ENCODE measurements at regions not wholly inside any gene's neighbourhood (a gene's known extent, or its start where the extent isn't known, plus 50 kb on each side); places are given as distances from the start of the nearest gene placed in this dataset.

- Histone ChIP-seq H3K27me3 (no peaks in the 10 kb centered on the region), H3K9me3 (no peaks in the 10 kb centered on the region), H3K4me1 (no peaks in the 10 kb centered on the region), H3K4me3 (no peak overlapping the region), H3K36me3 (no peaks in the 10 kb centered on the region), H3K27ac (no peak overlapping the region)
- intact Hi-C loops (cut with DNase I) = no loop called here
- ATAC-seq = no peak
- WGBS, 2 donors = 93% methylated on average over 3 of the region's 3 CpGs
- no peak for TF ChIP-seq CTCF (IDR thresholded peaks at IDR 0.05)
- no peak for DNase-seq
Observed at GRCh38 chr6:14786455-14786854, 459.4 kb upstream of the JARID2 start.

GRCh38 chr6:14787250-14787649, 458.6 kb upstream of the JARID2 start:
- no peak for DNase-seq
- H3K36me3 ChIP-seq = no peaks in the 10 kb centered on the region
- H3K9me3 ChIP-seq = no peaks in the 10 kb centered on the region
- TF ChIP-seq CTCF (IDR thresholded peaks at IDR 0.05) = no peak
- H3K27ac ChIP-seq = no peak overlapping the region
- 95 to 96% methylated on average over 2 of the region's 2 CpGs for WGBS, 2 donors
- H3K4me1 ChIP-seq = no peaks in the 10 kb centered on the region
- intact Hi-C loops (cut with DNase I) = no loop called here
- no peak for ATAC-seq
- H3K27me3 ChIP-seq = no peaks in the 10 kb centered on the region
- H3K4me3 ChIP-seq = no peak overlapping the region

DNA sequence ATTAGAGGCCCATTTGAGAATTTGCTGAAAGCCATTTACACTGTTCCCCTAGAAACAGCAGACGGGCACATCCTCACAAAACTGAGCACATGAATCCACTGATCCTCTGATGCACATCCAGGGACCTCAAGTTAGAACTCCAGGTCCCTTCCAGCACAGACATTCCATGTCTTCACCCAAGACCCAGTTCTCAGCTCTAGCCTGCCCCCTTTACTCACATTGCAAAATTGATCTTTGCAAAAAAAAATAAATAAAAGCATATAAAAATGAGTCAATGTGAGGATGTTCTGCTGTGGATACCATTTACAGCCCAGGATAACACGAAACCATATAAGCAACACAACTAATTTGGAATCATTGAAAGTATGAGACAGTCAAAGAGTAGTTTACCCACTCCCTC, 458.2 kb upstream of the JARID2 start:
- no peak for DNase-seq
- Histone ChIP-seq H3K4me1 (no peaks in the 10 kb centered on the region), H3K27me3 (no peaks in the 10 kb centered on the region), H3K4me3 (no peak overlapping the region), H3K9me3 (no peaks in the 10 kb centered on the region), H3K27ac (no peak overlapping the region), H3K36me3 (no peaks in the 10 kb centered on the region)
- intact Hi-C loops (cut with DNase I) = no loop called here
- no peak for ATAC-seq
- WGBS, 2 donors = 95 to 97% methylated on average over 2 of the region's 2 CpGs
- TF ChIP-seq CTCF (IDR thresholded peaks at IDR 0.05) = no peak

DNA sequence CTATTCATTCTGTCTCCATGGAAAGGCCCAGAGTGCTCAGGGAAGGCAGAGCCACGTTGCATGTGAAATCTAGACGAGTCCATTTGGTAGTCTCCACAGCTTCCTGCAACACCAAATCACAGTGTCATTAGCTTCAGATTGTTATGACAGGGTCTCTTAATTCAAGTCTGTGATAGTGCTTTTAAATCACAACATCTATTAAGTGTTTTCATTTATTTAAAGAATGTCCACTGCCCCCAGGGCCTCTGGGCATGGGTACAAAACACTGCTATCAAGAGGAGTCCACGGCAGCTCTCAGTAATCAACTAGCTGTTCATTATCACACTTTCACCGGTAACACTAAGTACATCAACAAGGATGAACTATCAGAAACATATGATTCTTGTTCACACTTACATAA, 455.9 kb upstream of the JARID2 start:
- Histone ChIP-seq H3K27me3 (no peaks in the 10 kb centered on the region), H3K4me3 (no peak overlapping the region), H3K36me3 (no peaks in the 10 kb centered on the region), H3K9me3 (no peaks in the 10 kb centered on the region), H3K4me1 (no peaks in the 10 kb centered on the region), H3K27ac (no peak overlapping the region)
- intact Hi-C loops (cut with DNase I) = loop anchor here in 1 of 10 donors (2.0 kb wide), 1 partner anchor 15 kb away; no protein-coding TSS in a partner anchor
- TF ChIP-seq CTCF (IDR thresholded peaks at IDR 0.05) = no peak
- DNase-seq = no peak
- no peak for ATAC-seq
- WGBS, 2 donors = 64 to 67% methylated on average over 4 of the region's 4 CpGs

DNA sequence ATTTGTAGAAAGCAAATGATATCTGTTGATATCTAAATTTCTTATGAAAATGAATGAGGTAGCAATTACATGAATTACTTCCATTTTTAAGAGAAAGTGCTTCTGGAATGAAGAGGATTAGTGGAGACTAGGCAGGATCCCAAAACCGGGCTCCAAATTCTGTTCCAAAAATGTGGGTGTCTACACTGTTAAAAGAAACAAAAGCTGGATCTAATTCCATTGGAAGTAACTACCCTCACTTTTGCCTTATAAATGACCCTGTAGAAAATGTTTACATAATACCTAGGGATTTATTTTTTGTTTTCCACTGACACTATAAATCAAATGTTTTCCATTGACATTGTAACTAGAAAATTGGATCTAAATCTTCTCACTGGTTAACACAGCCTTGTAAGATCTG, 454.9 kb upstream of the JARID2 start:
- ATAC-seq (no peak), DNase-seq (no peak)
- intact Hi-C loops (cut with DNase I) = loop anchor here in 1 of 10 donors (2.0 kb wide), 1 partner anchor 16 kb away; no protein-coding TSS in a partner anchor
- no peak for TF ChIP-seq CTCF (IDR thresholded peaks at IDR 0.05)
- no peaks in the 10 kb centered on the region for H3K9me3 ChIP-seq
- 73 to 75% methylated on average over 1 of the region's 1 CpG for WGBS, 2 donors
- H3K36me3 ChIP-seq = no peaks in the 10 kb centered on the region
- no peak overlapping the region for H3K27ac ChIP-seq
- no peak overlapping the region for H3K4me3 ChIP-seq
- no peaks in the 10 kb centered on the region for H3K4me1 ChIP-seq
- no peaks in the 10 kb centered on the region for H3K27me3 ChIP-seq
